ENCODE measurements at regions not wholly inside any gene's neighbourhood (a gene's known extent, or its start where the extent isn't known, plus 50 kb on each side); places are given as distances from the start of the nearest gene placed in this dataset.

- no peak for TF ChIP-seq AR (CRISPR knock-in tag; IDR thresholded peaks at IDR 0.05)
- no peak for TF ChIP-seq ZNF232 (CRISPR knock-in tag; IDR thresholded peaks at IDR 0.05)
- TF ChIP-seq USF2 (CRISPR knock-in tag; IDR thresholded peaks at IDR 0.05), result no peak
- no peak for TF ChIP-seq USF1 (CRISPR knock-in tag; IDR thresholded peaks at IDR 0.05)
- no peak for TF ChIP-seq ZNF219 (CRISPR knock-in tag; IDR thresholded peaks at IDR 0.05; ENCODE audit: borderline replicate concordance)
- no peak for TF ChIP-seq ZNF121 (CRISPR knock-in tag; IDR thresholded peaks at IDR 0.05)
- TF ChIP-seq ATF1 (CRISPR knock-in tag; IDR thresholded peaks at IDR 0.05), result no peak
- no peak for TF ChIP-seq ZNF423 (CRISPR knock-in tag; IDR thresholded peaks at IDR 0.05)
- TF ChIP-seq IRF2 (CRISPR knock-in tag; IDR thresholded peaks at IDR 0.05; ENCODE audit: borderline replicate concordance, low read depth), result no peak
- TF ChIP-seq TP53 (CRISPR knock-in tag; IDR thresholded peaks at IDR 0.05), result no peak
- no peak for TF ChIP-seq ZMAT4 (CRISPR knock-in tag; IDR thresholded peaks at IDR 0.05)
- TF ChIP-seq CTCF (IDR thresholded peaks at IDR 0.05), result no peak
- TF ChIP-seq PREB (CRISPR knock-in tag; IDR thresholded peaks at IDR 0.05; ENCODE audit: borderline replicate concordance), result no peak
- no peak for TF ChIP-seq ZSCAN18 (CRISPR knock-in tag; IDR thresholded peaks at IDR 0.05)
- TF ChIP-seq PRRX2 (CRISPR knock-in tag; IDR thresholded peaks at IDR 0.05), result no peak
- TF ChIP-seq ZNF416 (CRISPR knock-in tag; IDR thresholded peaks at IDR 0.05), result no peak
- TF ChIP-seq ATF2 (CRISPR knock-in tag; IDR thresholded peaks at IDR 0.05; ENCODE audit: borderline replicate concordance, low read depth), result no peak
- Mint-ChIP-seq H3K4me3 (no peak overlapping the region), H3K27ac (no peak overlapping the region), H3K4me1 (peaks cover 8% of the 10 kb centered on the region), H3K36me3 (peaks cover 32% of the 10 kb centered on the region), H3K9me3 (peaks cover 40% of the 10 kb centered on the region), H3K27me3 (ENCODE audit: low read depth) (no peaks in the 10 kb centered on the region)
- POLR2A ChIA-PET, result no interaction called here
- DNase-seq (ENCODE audit: low spot score), result no peak
- CTCF ChIA-PET, result interaction anchor here (0.6 kb wide), 1 partner anchor 294 kb away, joined by 3 read pairs; no protein-coding TSS in a partner anchor
- ATAC-seq, result no peak
Observed at GRCh38 chr5:82765765-82766164, 311.4 kb downstream of the TMEM167A start.
